Cerebellar cortex (tissue), 1 donor: ENCODE measurements at regions not wholly inside any gene's neighbourhood (a gene's known extent, or its start where the extent isn't known, plus 50 kb on each side); places are given as distances from the start of the nearest gene placed in this dataset.
"Not testable (repeated sequence)": the region's sequence is repeated elsewhere in the genome, so short reads cannot be mapped to it uniquely, and the experiment has no call there.

Experiments used
- DNase-seq: peaks from one replicate; pipeline ENCODE4 v3.0.0-alpha.2; 2015; ENCODE audit warnings: low spot score

GRCh38 chr4:124426279-124426678, 286.3 kb downstream of the ANKRD50 start:
- no peak for DNase-seq

DNA sequence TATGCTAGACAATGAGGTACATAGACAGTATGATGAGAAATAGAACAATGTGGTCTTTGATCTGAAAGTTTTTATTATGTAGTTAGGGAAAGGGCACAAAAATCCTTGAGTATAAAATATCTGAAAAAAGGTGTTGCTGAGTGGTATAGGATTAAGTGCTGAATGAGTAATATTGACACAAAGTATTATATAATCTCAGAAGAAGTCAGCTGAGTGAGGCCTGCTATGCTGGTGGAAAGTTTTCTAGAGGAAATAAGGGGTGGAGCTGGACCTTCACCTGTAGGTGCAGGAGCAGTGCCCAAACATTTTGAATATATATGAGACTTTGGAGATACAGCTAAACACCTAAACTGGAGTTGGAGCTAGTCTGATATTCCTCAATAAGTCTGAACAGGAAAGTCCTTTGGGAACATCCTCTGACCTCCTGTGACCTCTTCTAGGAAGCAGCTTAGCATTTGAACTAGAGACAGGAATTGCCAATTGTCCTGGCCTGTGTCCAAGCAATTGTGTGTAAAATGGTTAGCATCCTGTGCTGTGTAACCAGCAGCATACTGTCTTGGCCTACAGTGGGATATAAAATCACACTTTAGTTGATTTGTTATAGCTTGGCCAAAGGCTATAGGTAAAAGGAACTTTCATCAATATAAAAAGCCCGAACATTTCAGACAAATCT, 285.3 kb downstream of the ANKRD50 start:
- DNase-seq = no peak

DNA sequence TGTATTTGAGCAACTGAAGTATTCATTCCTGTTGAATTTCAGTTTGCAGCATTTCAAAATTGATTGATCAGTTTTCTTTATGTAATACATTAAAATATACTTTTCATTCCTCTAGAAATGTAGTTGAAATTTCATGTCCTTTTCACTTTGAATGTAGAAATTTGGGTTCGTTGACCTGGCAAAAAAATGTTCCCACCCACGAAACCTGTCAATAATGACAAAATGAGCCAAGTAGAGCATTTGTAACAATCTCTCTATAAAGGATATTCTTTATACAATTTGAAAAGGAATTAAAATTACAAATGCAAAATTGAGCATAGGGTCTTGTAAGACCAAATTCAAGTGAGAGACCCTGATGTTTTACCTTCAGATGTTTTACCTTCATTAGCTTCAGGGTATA, 283.9 kb downstream of the ANKRD50 start:
- no peak for DNase-seq

DNA sequence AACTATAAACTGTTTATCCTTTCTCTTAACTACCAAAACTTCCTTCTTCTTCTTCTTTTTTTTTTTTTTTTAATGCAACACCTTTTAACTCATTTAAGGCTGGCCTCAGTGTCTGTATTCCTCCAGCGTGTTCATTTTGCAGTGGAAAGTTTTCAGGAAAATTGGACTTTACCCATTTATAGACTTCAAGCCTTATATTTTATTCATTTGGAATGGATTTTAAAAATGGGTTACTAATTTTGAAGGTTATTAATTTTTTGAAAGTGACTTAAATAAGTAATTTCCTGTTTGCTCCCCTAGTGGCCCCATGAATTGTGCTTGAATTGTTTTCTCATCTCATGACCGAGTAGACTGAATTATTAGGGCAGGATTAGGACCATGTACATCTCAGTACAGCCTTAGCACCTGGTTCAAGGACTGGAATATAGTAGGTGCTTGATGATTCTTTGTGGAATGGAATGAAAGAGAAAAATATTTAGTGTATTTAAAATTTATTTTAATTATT, 282.7 kb downstream of the ANKRD50 start:
- DNase-seq = no peak

GRCh38 chr4:124431653-124432192, 280.8 kb downstream of the ANKRD50 start:
- no peak for DNase-seq

DNA sequence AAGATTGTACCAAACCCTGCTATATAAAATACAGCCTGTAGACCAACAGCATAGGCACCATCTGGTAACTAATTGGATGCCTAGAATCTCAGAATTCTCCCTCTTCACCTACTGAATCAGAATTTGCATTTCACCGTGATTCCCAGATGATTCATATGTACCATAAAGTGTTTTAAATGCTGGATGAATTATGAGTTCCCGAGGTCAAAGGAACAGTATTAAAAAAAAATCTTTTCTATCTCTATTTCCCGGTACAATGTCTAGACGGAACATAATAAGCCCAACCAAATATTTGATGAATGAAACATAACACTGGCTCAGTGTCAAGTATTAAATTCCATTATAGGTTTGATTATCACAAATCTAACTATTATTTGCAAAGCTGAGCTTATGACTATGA, 280.0 kb downstream of the ANKRD50 start:
- no peak for DNase-seq

DNA sequence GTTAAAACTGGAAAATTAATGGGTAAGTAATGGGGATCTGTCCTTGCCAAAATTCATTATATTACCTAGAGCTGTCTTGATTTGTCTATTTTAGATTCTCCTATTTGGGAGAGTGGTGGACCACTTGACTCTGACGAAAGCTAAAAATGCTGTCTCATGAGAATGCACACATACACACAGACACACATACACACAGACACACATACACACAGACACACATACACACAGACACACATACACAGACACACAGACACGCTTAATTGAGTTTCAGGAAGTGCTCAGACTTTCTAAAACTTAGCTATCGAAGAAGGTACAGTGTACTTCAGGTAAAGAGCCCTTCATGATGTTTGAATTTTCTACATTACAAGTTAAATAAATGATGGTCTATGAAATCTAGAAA, 279.5 kb downstream of the ANKRD50 start:
- no peak for DNase-seq

GRCh38 chr4:124433500-124433899, 279.0 kb downstream of the ANKRD50 start:
- no peak for DNase-seq

GRCh38 chr4:124435274-124435950, 277.1 kb downstream of the ANKRD50 start:
- no peak for DNase-seq

- no peak for DNase-seq
These were observed 274.6 kb downstream of the ANKRD50 start for GRCh38 chr4:124437853-124438495.

GRCh38 chr4:124445071-124445470, 267.5 kb downstream of the ANKRD50 start:
- no peak for DNase-seq

DNA sequence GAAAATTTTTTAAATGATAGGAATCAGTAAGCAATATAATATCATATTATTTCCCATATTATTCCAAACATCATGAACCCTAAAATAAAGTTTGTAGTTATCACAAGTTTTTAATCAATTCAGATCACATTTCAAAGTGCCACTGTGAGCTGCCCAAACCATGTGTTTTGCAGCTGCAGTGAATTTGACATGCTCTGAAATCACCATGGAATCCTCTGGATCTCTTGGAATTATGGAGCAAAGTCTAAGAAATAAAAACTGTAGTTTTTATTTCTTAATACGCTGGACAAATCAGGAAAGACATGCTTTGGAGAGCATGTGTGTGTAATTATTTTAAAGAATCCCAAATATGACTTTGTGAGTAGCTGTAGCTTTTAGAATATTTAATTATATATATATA, 262.7 kb downstream of the ANKRD50 start:
- DNase-seq = no peak

GRCh38 chr4:124450851-124451250, 261.7 kb downstream of the ANKRD50 start:
- no peak for DNase-seq

GRCh38 chr4:124454772-124455270, 257.7 kb downstream of the ANKRD50 start:
- no peak for DNase-seq

DNA sequence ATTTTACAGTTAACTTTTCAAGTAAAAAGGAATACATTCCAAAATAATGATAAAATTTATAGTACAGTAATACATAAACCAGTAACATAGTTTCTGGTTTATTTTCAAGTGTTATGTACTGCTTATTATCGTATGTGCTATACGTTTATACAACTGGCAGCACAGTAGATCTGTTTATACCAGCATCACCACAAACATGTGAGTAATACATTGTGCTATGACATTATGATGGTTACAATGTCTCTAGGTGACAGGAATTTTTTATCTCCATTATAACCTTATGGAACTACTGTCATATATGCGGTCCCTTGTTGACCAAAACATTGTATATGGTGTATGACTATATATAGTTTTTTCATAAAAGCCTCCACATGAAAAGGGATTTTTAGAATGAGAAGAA, 256.9 kb downstream of the ANKRD50 start:
- DNase-seq = no peak

DNA sequence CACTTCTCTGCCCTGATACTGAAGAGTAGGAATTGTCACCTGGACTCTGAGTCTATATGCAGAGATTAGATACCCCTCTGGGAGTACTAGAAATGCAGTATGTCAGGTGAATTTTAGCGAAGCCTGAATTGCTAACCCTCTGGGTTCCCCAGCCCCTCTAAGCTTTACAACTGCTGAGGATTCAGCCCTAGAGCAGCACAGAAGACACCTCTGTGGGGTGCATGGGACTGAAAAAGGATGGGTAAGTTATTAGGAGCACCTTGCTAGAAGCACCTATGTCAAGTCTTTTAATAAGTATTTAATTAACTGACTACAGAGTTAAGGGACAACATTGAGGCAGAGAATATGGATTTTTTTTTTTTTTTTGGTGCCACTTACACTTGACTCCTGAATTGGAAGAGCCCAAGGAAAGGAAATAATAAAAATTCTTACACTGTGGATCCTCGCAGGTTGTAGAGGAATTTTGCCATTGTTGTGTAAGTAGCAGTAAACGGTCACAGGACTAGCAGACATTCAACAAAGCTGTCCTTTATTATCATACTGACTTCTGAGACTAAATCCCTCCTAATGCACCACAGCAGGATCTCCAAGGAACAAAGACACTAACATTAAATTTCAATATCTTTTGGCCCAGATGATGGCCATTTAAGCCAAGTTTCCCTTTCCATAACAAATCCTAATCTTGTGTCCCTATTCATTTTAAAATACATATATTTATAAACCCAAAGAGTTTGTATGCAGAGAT, 253.2 kb downstream of the ANKRD50 start:
- no peak for DNase-seq

- DNase-seq = no peak
These were observed 252.6 kb downstream of the ANKRD50 start for GRCh38 chr4:124459941-124460310.

DNA sequence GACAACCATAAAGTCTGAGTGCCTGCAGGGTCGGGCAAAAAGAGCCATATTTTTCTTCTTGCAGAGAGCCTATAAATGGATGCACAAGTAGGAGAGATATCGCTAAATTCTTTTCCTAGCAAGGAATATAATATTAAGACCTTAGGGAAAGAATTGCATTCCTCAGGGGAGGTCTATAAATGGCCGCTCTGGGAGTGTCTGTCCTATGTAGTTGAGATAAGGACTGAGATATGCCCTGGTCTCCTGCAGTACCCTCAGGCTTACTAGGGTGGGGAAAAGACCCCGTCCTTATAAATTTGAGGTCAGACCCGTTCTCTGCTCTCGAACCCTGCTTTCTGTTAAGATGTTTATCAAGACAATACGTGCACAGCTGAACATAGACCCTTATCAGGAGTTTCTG, 250.9 kb downstream of the ANKRD50 start:
- DNase-seq = not testable (repeated sequence)

DNA sequence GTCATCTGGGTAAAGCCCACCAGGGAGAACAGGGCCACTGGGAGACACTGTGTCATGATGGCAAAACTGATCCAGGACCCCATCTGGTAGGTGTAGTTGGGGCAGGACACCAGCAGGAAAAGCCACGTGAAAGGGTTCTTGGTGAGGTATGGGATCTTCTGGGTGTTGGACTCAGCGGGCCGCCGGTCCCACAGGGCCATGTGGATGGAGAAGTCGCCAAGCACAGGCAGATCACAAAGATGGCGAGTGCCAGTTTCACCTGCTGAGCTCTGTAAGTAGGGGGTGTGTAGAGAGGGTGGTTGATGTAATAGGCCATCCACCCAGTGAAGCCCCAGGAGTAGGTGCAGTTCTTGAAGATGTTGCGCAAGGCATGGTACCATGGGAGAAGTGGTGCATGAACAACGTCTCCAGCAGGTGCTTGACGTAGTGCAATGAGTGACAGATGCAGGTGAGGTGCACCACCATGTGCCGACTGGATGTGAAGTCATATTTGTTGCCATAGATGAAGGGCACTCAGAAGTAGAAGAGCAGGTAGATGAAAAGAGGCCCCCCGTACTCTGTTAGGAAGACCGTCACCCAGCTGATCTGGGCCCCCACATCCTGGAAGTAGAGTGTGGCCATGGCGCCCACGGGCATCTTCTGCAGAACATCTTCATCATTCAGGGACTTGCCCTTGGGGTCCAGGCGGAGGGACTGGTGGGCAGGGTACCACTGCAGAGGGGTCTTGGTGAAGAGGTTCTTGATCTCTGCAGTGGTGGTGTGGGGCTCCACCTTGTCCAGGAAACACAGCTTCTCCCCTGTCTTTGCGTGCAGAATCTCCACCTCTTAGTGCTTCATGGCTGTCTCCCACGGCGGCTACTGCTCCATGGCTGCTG, 249.3 kb downstream of the ANKRD50 start:
- no peak for DNase-seq

GRCh38 chr4:124464836-124465235, 247.7 kb downstream of the ANKRD50 start:
- no peak for DNase-seq

DNA sequence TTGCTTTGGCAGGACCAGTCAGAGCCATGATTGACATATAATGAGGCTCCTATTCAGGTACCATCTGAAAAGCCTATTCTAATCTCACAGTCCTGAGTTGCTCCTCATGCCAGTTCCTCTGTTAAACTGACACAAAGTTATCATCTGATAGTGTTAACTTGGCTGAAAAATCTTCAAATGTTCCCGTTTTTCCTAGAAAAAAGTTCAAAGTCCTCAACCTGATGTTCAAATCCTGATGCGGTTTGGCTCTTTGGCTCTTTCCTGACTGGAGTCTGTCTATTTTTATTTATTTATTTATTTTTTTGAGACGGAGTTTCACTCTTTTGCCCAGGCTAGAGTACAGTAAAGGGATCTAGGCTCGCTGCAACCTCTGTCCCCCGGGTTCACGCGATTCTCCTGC, 244.2 kb downstream of the ANKRD50 start:
- DNase-seq = no peak
